Daoy (cell line): ENCODE measurements at regions not wholly inside any gene's neighbourhood (a gene's known extent, or its start where the extent isn't known, plus 50 kb on each side); places are given as distances from the start of the nearest gene placed in this dataset.
"Not testable (repeated sequence)": the region's sequence is repeated elsewhere in the genome, so short reads cannot be mapped to it uniquely, and the experiment has no call there.

Experiments
- DNase-seq: peaks from one replicate; pipeline ENCODE4 v3.0.0-alpha.2; 2015; ENCODE audit warnings: low read depth

DNA sequence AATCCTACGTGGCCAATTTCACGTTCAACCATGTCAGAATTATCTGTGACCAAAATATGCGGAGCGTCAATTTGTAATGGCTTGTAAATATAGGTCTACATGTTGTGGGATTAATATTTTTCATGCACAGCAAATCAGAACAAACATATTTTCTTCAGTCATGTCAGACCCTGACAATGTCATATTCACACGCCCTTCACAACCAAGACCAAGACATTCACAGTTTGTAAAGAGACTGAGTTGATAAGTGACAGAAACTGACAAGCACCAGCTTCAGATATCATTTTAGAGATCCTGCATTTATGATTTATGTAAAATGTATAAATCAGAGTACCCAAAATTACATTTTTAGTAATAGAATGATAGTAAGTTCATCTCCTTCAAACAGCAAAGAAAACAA, 57.3 kb upstream of the NOVA1 start:
- no peak for DNase-seq

DNA sequence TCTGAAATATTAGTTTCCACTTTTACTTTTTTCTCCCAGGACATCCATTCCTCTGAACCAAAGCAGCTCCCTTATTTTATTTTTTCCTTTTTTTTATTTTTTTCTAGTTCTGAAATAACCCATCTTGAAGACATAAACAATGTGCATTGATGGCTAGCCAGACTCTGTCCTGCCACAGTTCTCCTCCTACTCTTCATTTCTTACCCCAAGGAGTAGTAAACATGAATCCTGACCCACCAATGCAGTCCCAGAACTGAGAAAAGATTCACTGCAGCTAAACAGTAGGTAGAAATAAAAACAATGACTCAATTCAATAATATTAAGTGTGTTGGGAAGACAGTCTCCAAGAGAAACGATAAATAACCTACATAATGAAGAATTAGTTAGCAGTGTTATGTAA, 65.7 kb upstream of the NOVA1 start:
- DNase-seq = no peak

DNA sequence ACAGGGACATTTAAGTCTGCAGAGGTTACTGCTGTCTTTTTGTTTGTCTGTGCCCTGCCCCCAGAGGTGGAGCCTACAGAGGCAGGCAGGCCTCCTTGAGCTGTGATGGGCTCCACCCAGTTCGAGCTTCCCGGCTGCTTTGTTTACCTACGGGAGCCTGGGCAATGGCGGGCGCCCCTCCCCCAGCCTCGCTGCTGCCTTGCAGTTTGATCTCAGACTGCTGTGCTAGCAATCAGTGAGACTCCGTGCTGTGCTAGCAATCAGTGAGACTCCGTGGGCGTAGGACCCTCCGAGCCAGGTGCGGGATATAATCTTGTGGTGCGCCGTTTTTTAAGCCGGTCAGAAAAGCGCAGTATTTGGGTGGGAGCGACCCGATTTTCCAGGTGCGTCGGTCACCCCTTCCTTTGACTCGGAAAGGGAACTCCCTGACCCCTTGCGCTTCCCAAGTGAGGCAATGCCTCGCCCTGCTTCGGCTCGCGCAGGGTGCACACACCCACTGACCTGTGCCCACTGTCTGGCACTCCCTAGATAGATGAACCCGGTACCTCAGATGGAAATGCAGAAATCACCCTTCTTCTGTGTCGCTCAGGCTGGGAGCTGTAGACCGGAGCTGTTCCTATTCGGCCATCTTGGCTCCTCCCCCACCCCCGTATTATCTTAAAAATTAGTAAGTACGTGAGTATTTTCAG, 81.0 kb upstream of the NOVA1 start:
- DNase-seq = not testable (repeated sequence)

DNA sequence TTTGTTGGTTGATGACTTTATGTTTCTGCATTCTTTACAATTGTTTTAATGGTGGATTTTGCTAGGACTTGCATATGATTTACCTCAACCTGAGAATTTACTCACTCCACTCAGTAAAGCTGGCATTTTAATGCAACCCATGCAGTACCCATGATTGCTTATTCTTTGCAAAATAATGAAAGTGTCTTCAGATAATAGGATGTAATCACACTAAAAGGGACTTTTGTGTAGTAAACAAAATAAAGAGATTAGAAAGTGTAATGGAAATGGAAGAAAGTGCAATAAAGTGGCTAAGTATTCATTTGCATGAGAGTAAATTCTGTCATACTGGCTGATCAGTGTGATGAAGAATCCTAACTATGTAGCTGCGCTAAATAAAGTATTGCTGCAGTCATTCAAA, 87.6 kb upstream of the NOVA1 start:
- DNase-seq = no peak

DNA sequence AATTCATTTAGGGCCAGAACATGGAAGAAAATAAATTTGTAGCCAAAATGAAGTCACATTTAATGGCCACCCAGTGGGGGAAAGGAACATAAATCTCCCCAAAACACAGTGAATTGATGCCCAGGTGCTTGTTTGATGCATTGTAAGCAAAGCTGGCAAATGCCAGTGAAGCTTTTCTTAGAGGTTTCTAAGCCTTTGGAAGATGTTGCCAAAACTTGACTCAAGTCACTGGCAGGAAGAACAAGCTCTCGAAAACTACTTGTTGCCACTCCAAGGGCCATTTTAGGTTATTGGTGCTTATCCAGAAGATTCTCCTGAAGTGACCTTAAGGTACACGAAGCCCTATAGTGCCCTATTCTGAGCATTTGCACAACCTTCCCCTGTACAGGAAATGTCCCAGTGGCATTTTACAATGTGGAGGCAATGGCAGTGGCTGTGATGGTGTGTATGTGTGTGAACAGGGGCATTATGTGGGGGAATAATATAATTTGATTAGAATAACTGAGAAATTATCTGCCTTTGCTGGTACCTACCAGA, 89.5 kb upstream of the NOVA1 start:
- DNase-seq = no peak

DNA sequence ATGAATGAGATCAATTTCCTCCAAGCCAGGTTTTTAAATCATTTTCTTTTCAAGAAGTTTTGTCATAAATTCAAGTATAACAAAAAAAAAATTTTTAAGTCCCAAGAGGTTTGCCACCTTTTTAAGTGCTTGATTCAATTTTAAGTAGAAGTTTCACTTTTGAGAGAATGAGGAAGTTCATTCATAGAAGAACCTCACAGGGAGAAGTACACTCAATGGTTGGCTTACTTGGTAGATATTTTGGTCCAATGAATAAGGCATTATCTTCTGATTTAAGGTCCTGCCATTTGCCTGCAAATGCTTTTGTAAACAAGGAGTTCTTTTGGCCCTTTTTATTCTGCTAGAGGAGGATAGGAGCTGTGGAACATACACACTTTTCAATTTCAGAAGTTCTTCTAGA, 96.7 kb upstream of the NOVA1 start:
- DNase-seq = no peak

DNA sequence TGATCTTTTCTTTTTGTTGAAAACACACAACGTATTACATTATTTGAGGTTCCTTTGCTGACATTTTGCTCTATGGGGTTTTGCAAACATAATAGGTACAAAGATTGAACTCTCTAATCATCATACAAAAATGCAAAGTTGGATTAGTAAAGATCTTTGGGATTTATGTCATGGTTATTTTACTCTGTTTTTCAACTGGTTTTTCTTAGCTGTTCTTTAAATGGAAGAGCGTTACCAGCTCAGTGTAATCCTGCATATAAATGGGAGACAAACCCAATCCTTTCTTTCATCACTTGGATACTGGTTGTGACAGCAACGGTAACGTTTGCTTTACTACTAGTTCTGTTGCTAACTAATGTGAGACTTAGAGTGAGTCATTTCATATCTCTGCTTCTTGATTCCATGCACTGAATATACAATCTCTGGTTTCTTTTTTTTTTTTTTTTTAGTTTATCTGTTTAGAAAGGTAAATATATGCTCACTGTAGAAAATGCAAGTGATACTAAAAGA, 104.9 kb upstream of the NOVA1 start:
- no peak for DNase-seq

DNA sequence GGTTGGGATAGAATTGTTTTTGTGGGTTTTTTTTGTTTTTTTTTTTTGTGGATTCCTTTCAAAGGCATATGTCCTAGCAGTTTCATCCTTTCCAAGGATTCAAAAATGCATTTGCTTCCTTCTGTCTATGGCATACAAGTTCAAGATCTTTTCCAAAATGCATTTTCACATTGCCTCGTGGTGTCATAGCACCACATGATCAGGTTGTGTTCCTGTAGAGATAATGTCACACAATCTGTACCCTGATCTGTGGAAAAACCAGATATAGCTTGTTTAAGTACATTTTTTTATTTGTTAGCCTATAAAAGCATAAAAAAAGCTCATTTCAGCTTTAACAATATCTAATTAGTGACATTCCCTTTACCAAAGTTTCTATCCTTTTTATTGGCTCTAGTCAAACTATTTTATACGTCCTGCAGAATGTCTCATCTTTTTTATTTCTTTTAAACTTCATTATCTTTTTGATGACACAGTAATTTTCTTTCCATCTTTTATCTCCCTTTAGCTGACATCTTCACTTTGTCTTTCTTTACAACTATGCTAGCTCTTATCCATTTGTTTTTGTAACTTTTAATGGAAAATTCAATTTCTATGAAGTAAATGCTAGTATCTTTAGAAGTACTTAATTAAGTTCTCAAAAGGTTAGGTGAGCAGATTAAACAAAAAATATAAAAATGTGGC, 106.0 kb upstream of the NOVA1 start:
- no peak for DNase-seq

DNA sequence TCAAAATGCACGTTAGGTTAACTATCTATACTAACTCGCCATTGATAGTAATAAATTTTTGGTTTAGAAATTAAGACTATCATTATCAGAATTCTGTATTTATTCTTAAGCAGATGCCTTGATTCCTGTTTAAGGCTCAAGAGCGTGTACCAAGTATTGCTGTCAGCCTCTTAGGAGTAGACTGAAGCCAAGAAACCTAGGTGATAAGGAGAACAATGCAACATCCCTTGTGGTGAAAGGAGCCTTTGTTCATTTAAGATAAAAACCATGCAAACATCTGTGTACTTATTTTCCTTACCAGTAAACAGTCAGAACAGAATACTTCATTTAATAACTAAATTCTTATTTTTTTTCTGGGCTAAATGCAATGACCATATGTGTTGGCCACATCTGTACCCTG, 109.4 kb upstream of the NOVA1 start:
- no peak for DNase-seq

DNA sequence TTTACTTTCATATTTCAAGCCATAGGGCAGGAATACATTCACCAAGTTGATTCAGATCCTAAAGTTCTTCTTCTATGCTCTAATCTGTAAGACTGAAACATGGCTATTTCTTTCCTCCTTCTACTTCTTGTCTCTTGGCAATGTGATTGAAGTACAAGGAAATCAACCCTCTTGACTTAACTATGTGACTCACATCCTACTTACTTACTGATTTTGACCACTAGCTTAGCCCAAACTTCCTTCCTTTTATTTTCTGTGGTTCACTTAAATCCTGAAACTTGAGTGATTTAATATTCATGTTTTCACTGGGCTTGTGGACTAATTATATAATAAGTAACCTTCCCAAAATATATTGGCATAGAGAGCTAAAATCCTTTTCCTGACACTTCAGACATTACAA, 111.2 kb upstream of the NOVA1 start:
- peak; percentile 56 for DNase-seq

DNA sequence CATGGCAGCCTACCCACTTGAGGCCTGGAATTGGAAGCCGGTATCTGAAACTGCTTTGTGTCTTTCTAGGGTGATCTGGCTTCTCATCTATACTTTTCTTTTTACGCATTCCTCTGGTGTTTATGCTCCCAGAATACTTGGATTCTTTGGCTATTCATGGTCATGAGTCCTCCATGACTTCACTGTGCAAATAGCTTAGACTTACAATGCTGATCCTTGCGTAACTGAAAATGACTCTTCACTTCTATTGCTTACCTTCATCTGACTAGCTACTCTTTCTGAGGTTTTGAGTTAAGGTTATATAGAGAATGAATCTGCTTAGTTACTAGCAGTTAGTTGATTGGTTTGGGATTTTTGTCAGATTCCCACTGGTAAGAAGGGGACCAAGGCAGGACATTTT, 121.7 kb upstream of the NOVA1 start:
- DNase-seq = peak; percentile 14

DNA sequence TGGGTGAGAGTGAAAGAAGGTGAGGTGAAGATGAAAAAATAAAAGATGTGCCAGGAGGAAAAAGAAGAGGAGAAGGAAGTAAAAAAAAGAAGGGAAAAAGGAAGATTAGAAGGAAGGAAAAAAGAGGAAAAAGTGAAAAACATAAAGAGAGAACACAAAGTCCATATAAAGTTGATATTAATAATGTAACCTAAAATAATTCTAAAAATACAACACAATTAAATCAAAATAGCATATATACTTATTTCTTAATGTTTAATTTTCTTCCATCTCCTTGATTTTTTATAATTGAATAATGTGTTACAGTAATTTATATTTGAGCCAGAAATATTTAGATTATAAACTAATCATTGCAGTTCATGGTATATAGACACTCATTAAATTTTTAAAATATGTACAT, 124.4 kb upstream of the NOVA1 start:
- no peak for DNase-seq

DNA sequence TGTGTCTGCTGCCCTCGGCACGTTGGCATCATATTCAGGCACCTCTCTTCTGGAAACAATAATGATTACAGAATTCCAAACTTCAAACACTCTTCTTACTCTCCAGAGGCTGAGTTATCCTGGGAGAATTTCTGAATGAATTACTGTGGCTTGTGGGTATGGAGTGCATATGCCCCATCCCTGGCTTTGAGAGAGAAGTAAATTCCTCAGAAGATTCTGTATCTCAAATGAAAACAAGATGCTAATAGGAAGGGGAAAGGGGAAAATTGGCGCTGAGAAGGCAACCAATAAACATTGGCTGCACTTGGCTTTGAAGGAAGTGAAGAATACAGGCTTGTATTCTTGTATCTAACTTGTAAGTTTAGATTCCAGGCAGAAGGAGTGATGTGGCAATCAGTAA, 132.0 kb upstream of the NOVA1 start:
- peak; percentile 19 for DNase-seq

DNA sequence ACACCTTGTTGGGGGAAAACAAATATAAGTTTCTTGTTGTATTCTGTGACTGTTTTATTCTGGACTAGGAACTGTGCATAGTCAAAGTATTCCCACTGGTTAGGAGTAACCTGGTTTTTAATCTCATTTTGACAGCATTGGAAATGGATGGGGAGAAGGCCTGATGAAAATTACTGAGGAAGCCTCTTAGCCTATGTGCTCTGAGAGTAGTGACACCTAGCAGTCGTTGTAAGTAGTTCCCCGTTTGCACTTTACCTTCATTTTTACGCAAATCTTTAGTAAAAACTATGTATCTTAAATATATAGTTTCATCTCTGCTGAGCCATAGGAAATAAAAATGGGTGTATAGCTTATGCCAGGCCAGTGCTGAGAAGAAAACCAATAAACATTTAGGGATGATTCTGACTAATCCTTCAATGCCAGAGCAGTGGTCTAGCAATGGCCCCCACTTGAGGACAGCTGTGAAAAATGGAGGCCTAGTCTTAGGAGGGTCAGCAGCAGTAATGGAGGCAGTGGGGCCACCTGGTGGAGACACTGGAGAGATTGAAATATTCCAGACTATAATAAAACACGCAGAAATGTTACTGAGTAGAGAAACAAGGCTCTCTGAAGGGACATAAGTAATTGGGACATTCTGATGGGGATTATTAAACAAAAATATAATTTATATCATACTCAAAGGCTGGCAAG, 133.2 kb upstream of the NOVA1 start:
- peak; percentile 50 for DNase-seq

DNA sequence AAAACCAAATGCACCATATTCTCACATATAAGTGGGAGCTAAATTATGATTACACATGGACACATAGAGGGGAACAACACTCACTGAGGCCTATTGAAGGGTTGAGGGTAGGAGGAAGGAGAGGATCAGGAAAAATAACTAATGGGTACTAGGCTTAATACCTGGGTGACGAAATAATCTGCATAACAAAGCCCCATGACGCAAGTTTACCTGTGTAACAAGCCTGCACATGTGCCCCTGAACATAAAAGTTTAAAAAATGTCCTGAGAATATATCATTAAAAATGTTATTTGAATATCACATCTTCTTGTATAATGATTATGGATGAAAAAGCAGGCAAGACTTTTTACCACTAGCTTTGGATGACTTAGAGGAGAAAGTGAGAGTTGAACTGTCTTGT, 138.0 kb upstream of the NOVA1 start:
- DNase-seq = no peak

DNA sequence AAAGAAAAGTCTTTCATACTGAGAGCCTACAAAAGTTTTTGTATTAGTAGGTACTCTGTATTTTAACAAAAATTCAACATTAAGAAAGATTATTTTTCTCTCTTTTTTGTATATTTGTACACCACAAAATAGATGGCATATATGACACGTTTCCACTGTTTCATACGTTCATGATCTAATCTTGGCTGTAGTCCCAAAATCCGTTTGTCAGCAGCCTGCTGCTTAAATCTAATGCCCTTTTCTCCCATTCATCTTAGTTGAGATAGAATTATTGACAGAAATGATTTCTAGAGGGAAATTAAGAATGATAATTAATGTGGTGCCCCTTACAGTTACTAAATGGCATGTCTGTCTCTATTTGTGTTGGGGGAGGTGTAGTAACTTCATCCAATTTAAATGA, 140.7 kb upstream of the NOVA1 start:
- no peak for DNase-seq

DNA sequence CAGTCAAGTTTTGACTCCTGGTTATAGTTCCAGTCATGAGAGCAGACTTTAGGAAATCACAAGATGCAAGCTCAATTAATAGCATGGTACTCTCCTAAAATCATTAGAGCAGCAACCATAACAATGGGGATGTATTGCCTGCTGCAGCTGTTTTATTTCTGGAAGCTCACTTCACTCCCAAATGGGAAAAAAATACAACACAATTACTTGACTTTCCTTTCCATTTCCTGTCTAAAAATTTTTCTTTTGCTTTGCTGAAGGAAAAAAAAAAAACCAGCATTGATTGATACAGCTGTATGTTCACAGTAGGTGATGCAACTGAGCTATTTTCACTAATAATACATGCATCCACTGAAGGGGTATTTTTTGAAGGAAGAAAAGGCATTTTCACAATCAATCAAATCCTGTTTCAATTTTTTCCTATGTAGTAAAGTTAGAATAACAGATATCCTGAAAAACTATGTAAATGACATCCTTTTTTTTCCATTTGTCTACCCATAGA, 143.9 kb upstream of the NOVA1 start:
- DNase-seq = no peak

DNA sequence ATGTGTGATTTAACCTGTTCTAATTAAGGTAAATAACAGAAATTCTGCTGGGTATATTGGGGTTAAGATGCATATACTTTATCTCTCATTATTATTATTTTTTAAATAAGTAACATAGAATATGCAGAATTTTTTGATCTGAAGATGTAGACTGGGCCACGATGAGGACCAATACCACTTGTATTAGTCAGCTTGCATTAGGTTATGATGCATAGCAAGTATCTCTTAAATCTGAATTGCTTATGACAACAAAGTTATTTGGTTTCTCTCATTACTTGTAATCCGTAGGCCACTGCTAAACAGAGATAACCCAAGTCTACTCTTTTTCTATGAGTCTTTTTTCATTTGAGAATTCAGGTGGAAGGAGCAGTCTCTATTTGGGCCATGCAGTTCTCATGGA, 145.5 kb upstream of the NOVA1 start:
- no peak for DNase-seq

DNA sequence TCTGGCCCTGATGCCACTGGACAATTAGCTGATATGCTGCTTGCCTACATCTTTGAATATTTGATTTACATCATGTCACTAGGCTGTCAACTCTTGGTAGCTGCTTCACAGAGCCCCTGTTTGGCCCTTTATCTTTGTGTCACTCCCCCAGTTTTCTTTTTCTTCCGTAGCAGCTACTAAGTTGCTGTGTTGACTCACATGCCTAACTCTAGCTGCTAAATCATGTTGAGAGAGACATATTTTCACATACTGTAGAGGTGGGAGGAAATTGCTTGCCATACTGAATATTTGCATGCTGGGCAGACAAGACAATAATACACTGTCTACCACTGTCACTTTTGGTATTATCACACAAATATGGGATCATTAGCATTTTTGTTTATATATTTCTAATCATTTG, 147.1 kb upstream of the NOVA1 start:
- DNase-seq = no peak

DNA sequence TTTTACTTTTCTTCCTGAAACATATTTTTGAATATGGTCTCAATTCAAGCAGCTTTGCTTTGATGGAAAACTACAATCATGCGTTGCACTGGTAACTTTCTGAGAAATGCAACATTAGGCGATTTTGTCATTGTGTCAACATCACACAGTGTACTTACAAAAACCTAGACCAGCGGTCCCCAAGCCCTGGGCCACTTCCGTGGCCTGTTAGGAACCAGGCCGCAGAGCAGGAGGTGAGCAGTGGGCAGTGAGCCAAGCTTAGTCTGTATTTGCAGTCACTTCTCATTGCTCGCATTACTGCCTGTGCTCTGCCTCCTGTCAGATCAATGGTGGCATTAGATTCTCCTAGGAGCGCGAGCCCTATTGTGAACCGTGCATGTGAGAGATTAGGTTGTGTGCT, 163.7 kb upstream of the NOVA1 start:
- DNase-seq = no peak

DNA sequence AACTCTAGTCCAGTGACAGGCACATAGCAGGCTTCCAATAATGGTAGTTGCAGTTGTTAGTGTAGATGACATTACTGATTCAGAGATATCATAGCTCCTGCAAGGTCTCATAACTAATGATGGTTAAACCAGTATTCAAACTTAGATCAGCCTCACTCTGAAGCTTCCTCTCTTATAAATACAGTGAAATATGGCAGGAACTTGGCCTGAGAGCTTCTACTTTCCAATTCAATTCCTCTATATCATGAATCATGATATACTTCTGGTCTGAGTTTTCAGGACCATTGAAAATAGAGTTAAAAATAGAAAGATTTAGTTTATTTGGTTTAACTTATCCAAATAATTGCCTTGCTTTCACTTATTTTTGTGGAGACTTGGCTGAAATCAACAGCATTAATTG, 167.5 kb upstream of the NOVA1 start:
- DNase-seq = no peak

DNA sequence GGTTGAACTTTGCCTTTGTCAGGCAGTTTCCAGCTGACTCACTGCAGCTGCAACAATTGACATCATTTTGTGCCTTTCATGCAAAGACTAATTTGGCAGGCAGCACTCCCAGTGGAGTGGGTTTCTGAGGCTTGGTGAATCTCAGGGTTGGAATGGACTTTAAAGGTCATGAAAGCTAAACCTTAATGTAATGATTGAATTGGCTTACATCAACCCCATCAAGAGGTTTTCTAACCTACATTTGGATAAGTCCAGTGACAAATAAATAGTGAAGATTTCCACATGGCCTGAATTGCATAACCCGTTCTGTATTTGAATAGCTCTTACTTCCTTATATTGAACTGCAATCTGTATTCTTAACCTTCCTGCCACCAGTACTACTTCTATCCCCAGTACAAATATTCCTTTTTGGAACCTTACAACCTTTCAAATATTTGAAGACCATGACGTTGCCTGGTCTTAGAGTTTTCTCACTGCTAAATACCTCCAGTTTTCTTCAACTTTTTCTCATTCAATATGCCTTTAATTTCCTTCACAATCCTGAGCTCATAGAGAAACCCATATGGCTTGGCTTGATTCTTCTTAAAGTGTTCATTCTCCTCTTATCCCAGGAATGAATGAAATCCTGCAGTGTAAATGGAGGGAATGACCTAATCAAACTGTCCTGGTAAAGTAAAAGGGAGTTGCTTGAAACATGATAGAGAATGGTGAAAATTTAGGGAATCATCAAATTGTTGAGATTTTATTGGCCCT, 168.1 kb upstream of the NOVA1 start:
- peak; percentile 85 for DNase-seq
